Liver (tissue), 8 donors: ENCODE measurements at regions not wholly inside any gene's neighbourhood (a gene's known extent, or its start where the extent isn't known, plus 50 kb on each side); places are given as distances from the start of the nearest gene placed in this dataset.

ENCODE experiments used
- DNase-seq: peaks from one replicate; pipeline ENCODE4 v3.0.0-alpha.2; 2017; ENCODE audit warnings: low spot score
- H3K27ac ChIP-seq, 2 donors: one replicate each; pipeline ENCODE4 v1.7.0; 2013; ENCODE audit warnings: inconsistent platforms in 2 of 2, low read length in 2 of 2, control low read depth in 1 of 2, low read depth in 1 of 2, mild to moderate bottlenecking in 1 of 2
- H3K27me3 ChIP-seq, 4 donors: one replicate each; pipeline versions ENCODE4 v1.6.1 to v1.7.0; 2013; ENCODE audit warnings: low read length in 3 of 4, inconsistent platforms in 1 of 4, mild to moderate bottlenecking in 1 of 4, moderate library complexity in 1 of 4; ENCODE audit not compliant: control insufficient read depth in 4 of 4, insufficient read depth in 4 of 4
- H3K36me3 ChIP-seq, 4 donors: one replicate each; pipeline versions ENCODE4 v1.6.1 to v1.7.0; 2013; ENCODE audit warnings: low read length in 3 of 4, mild to moderate bottlenecking in 3 of 4, low read depth in 1 of 4, moderate library complexity in 1 of 4; ENCODE audit not compliant: control insufficient read depth in 4 of 4, insufficient read depth in 3 of 4
- H3K4me1 ChIP-seq, 4 donors: one replicate each; pipeline versions ENCODE4 v1.6.1 to v1.7.0; 2013; ENCODE audit warnings: low read length in 3 of 4, mild to moderate bottlenecking in 3 of 4, moderate library complexity in 1 of 4; ENCODE audit not compliant: control insufficient read depth in 4 of 4, insufficient read depth in 4 of 4
- H3K4me3 ChIP-seq, 3 donors: one replicate each; pipeline versions ENCODE4 v1.6.1 to v1.7.0; 2013; ENCODE audit warnings: low read length in 3 of 3, control low read depth in 1 of 3, low read depth in 1 of 3, mild to moderate bottlenecking in 1 of 3
- H3K9ac ChIP-seq, 2 donors: one replicate each; pipeline ENCODE4 v1.7.0; 2013; ENCODE audit warnings: low read length in 2 of 2, mild to moderate bottlenecking in 2 of 2, moderate library complexity in 2 of 2, control low read depth in 1 of 2, low read depth in 1 of 2
- H3K9me3 ChIP-seq, 4 donors: one replicate each; pipeline versions ENCODE4 v1.6.1 to v1.7.0; 2013; ENCODE audit warnings: low read length in 3 of 4; ENCODE audit not compliant: control insufficient read depth in 4 of 4
- EGR1 ChIP-seq, 2 donors: IDR thresholded peaks; 2 replicates each; pipeline ENCODE4 v1.6.1; 2016 to 2018; ENCODE audit warnings: antibody characterized with exemption in 2 of 2, low read depth in 2 of 2
- FOXA1 ChIP-seq: IDR thresholded peaks from 2 replicates; pipeline ENCODE4 v1.6.1; 2016; ENCODE audit warnings: antibody characterized with exemption
- FOXA2 ChIP-seq: IDR thresholded peaks from 2 replicates; pipeline ENCODE4 v1.6.1; 2016; ENCODE audit warnings: antibody characterized with exemption
- GABPA ChIP-seq, 2 donors: IDR thresholded peaks in 1 of 2; conservative IDR thresholded peaks in 1 of 2; 2 replicates each; pipeline ENCODE4 v1.6.1; 2016; ENCODE audit warnings: antibody characterized with exemption in 2 of 2, mild to moderate bottlenecking in 1 of 2, moderate library complexity in 1 of 2
- HNF4A ChIP-seq, 2 donors: conservative IDR thresholded peaks; 2 replicates each; pipeline ENCODE4 v1.6.1; 2016; ENCODE audit warnings: antibody characterized with exemption in 2 of 2, mild to moderate bottlenecking in 2 of 2
- HNF4G ChIP-seq: IDR thresholded peaks from 2 replicates; pipeline ENCODE4 v1.6.1; 2016; ENCODE audit warnings: antibody characterized with exemption
- JUND ChIP-seq, 2 donors: IDR thresholded peaks; 2 replicates each; pipeline ENCODE4 v1.6.1; 2016; ENCODE audit warnings: antibody characterized with exemption in 2 of 2
- NR2F2 ChIP-seq: IDR thresholded peaks from 2 replicates; pipeline ENCODE4 v1.6.1; 2016; ENCODE audit warnings: antibody characterized with exemption
- RAD21 ChIP-seq, 2 donors: IDR thresholded peaks; 2 replicates each; pipeline ENCODE4 v1.6.1; 2016; ENCODE audit warnings: antibody characterized with exemption in 2 of 2, mild to moderate bottlenecking in 2 of 2
- RXRA ChIP-seq, 2 donors: IDR thresholded peaks; 2 replicates each; pipeline ENCODE4 v1.6.1; 2017 to 2018; ENCODE audit warnings: antibody characterized with exemption in 2 of 2, mild to moderate bottlenecking in 1 of 2
- SP1 ChIP-seq: IDR thresholded peaks from 2 replicates; pipeline ENCODE4 v1.6.1; 2018; ENCODE audit warnings: antibody characterized with exemption, mild to moderate bottlenecking
- TAF1 ChIP-seq: conservative IDR thresholded peaks from 2 replicates; pipeline ENCODE4 v1.6.1; 2016; ENCODE audit warnings: antibody characterized with exemption, mild to moderate bottlenecking
- YY1 ChIP-seq: IDR thresholded peaks from 2 replicates; pipeline ENCODE4 v1.6.1; 2016; ENCODE audit warnings: antibody characterized with exemption, mild to moderate bottlenecking
- WGBS: extraction: QIAGEN DNeasy Blood & Tissue Kit; methylation state at CpG from one replicate; pipeline ENCODE4 v1.1.7; 2013; 5-methylcytosine and 5-hydroxymethylcytosine counted together
- TF ChIP-seq, protein P1 (sequence below): fragments of 150-350 bp; IDR thresholded peaks from 2 replicates; pipeline ENCODE4 v1.5.1; 2017; ENCODE audit warnings: improper control_type of control experiment, low read depth, low read length; ENCODE audit not compliant: missing input control
- TF ChIP-seq, protein P2 (sequence below): IDR thresholded peaks from 2 replicates; pipeline ENCODE4 v1.6.1; 2016; ENCODE audit warnings: antibody characterized with exemption, mild to moderate bottlenecking
- TF ChIP-seq, protein P3 (sequence below): IDR thresholded peaks from 2 replicates; pipeline ENCODE4 v1.6.1; 2016; ENCODE audit warnings: antibody characterized with exemption
- TF ChIP-seq, protein P4 (sequence below): IDR thresholded peaks from 2 replicates; pipeline ENCODE4 v1.6.1; 2016; ENCODE audit warnings: antibody characterized with exemption
- TF ChIP-seq, protein P5 (sequence below): IDR thresholded peaks from 2 replicates; pipeline ENCODE4 v1.6.1; 2016; ENCODE audit warnings: antibody characterized with exemption
- donor health status: healthy.
- donor health status: healthy.
- donor health status: healthy.
- donor health status: healthy.
- donor health status: healthy.

DNA sequence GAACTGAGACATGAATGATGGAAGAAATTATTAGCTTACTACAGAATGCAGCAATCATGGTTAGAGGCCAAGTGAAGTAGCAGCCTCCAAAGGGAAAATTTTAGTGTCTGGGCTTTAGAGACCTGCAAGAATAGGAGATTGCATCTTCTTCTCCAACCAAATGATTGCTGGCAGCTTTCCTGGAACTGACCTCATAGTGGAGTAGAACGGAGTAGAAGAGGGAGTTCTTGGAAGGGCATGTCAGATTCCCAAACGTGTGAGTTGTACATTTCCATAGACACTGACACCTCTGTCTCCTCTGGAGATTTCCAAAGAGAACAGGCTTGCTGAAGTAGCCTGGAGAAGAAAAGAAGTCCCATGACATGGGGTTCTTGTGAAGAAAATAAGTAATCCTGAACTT, 169.8 kb upstream of the ERBB4 start:
- no peak for DNase-seq
- 62% methylated on average over 2 of the region's 2 CpGs for WGBS
- no peaks in the 10 kb centered on the region for H3K4me1 ChIP-seq
- no peaks in the 10 kb centered on the region for H3K9me3 ChIP-seq
- no peak overlapping the region for H3K27ac ChIP-seq
- TF ChIP-seq FOXA1, result no peak
- TF ChIP-seq, protein P1, sequence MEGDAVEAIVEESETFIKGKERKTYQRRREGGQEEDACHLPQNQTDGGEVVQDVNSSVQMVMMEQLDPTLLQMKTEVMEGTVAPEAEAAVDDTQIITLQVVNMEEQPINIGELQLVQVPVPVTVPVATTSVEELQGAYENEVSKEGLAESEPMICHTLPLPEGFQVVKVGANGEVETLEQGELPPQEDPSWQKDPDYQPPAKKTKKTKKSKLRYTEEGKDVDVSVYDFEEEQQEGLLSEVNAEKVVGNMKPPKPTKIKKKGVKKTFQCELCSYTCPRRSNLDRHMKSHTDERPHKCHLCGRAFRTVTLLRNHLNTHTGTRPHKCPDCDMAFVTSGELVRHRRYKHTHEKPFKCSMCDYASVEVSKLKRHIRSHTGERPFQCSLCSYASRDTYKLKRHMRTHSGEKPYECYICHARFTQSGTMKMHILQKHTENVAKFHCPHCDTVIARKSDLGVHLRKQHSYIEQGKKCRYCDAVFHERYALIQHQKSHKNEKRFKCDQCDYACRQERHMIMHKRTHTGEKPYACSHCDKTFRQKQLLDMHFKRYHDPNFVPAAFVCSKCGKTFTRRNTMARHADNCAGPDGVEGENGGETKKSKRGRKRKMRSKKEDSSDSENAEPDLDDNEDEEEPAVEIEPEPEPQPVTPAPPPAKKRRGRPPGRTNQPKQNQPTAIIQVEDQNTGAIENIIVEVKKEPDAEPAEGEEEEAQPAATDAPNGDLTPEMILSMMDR, result no peak
- TF ChIP-seq TAF1, result no peak
- TF ChIP-seq YY1, result no peak
- no peak for TF ChIP-seq JUND (IDR thresholded peaks at IDR 0.05)
- TF ChIP-seq, protein P2, sequence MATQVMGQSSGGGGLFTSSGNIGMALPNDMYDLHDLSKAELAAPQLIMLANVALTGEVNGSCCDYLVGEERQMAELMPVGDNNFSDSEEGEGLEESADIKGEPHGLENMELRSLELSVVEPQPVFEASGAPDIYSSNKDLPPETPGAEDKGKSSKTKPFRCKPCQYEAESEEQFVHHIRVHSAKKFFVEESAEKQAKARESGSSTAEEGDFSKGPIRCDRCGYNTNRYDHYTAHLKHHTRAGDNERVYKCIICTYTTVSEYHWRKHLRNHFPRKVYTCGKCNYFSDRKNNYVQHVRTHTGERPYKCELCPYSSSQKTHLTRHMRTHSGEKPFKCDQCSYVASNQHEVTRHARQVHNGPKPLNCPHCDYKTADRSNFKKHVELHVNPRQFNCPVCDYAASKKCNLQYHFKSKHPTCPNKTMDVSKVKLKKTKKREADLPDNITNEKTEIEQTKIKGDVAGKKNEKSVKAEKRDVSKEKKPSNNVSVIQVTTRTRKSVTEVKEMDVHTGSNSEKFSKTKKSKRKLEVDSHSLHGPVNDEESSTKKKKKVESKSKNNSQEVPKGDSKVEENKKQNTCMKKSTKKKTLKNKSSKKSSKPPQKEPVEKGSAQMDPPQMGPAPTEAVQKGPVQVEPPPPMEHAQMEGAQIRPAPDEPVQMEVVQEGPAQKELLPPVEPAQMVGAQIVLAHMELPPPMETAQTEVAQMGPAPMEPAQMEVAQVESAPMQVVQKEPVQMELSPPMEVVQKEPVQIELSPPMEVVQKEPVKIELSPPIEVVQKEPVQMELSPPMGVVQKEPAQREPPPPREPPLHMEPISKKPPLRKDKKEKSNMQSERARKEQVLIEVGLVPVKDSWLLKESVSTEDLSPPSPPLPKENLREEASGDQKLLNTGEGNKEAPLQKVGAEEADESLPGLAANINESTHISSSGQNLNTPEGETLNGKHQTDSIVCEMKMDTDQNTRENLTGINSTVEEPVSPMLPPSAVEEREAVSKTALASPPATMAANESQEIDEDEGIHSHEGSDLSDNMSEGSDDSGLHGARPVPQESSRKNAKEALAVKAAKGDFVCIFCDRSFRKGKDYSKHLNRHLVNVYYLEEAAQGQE, result no peak
- no peak for TF ChIP-seq SP1
- TF ChIP-seq NR2F2, result no peak
- TF ChIP-seq RAD21 (IDR thresholded peaks at IDR 0.05), result no peak
- no peak for TF ChIP-seq RXRA (IDR thresholded peaks at IDR 0.05)
- TF ChIP-seq, protein P3, sequence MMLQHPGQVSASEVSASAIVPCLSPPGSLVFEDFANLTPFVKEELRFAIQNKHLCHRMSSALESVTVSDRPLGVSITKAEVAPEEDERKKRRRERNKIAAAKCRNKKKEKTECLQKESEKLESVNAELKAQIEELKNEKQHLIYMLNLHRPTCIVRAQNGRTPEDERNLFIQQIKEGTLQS, result no peak
- no peak for TF ChIP-seq EGR1 (IDR thresholded peaks at IDR 0.05; ENCODE audit: low read depth in 2 of 2)
- TF ChIP-seq, protein P4, sequence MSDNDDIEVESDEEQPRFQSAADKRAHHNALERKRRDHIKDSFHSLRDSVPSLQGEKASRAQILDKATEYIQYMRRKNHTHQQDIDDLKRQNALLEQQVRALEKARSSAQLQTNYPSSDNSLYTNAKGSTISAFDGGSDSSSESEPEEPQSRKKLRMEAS, result no peak
- TF ChIP-seq, protein P5, sequence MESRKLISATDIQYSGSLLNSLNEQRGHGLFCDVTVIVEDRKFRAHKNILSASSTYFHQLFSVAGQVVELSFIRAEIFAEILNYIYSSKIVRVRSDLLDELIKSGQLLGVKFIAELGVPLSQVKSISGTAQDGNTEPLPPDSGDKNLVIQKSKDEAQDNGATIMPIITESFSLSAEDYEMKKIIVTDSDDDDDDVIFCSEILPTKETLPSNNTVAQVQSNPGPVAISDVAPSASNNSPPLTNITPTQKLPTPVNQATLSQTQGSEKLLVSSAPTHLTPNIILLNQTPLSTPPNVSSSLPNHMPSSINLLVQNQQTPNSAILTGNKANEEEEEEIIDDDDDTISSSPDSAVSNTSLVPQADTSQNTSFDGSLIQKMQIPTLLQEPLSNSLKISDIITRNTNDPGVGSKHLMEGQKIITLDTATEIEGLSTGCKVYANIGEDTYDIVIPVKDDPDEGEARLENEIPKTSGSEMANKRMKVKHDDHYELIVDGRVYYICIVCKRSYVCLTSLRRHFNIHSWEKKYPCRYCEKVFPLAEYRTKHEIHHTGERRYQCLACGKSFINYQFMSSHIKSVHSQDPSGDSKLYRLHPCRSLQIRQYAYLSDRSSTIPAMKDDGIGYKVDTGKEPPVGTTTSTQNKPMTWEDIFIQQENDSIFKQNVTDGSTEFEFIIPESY, result no peak
- TF ChIP-seq GABPA (IDR thresholded peaks at IDR 0.05 in 1 of 2, conservative IDR thresholded peaks at IDR 0.05 in 1 of 2), result no peak
- TF ChIP-seq HNF4A (conservative IDR thresholded peaks at IDR 0.05), result no peak
- TF ChIP-seq HNF4G, result no peak
- TF ChIP-seq FOXA2, result no peak
- no peak overlapping the region for H3K9ac ChIP-seq
- H3K4me3 ChIP-seq, result no peak overlapping the region
- peaks cover 0 to 3% (median 0%) of the 10 kb centered on the region in 4 donors for H3K27me3 ChIP-seq
- H3K36me3 ChIP-seq, result no peaks in the 10 kb centered on the region
